ENCODE measurements at regions not wholly inside any gene's neighbourhood (a gene's known extent, or its start where the extent isn't known, plus 50 kb on each side); places are given as distances from the start of the nearest gene placed in this dataset.
"Not testable (repeated sequence)": the region's sequence is repeated elsewhere in the genome, so short reads cannot be mapped to it uniquely, and the experiment has no call there.

- H3K27ac ChIP-seq: no peak overlapping the region
- WGBS, 10 experiments: 50 to 100% (median 86%) methylated on average over 1 of the region's 1 CpG; no CpG with 5 or more reads in 5 of the 10 experiments
- in situ Hi-C loops (cut with MboI; ENCODE audit: low pct_unique_long_range_greater_than_20kb in 2 of 9, low sequenced_read_pairs in 9 of 9, unreplicated experiment in 9 of 9): no loop called here
Measured at GRCh38 chr6:63447134-63447533, 125.1 kb upstream of the LOC128125822 start.

DNA sequence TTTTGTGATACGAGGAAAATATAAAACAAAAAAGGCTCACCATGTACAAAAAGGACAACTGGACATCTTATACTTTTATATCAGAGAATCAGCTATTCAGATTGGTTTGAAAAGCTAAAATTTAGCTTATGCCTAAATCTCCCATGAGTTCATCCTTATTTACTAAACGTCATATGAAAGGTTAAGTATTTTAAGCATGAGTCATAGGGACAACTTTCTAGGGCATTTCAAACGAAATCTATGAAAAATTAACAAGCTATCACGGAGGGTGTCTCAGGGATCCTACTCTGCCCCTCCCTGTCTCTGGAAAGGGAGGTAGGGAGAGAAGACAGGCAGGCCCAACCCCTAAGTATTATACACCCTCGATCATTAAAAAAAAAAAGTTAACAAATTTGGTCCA is 124.1 kb upstream of the LOC128125822 start:
- ATAC-seq (replicated peaks in 6 of 8): peak in 1 of 8 experiments; percentile 32
- Histone ChIP-seq H3K4me1 (replicated peaks in 1 of 2) (no peaks in the 10 kb centered on the region), H3K27ac (no peak overlapping the region), H3K4me3 (no peak overlapping the region)
- in situ Hi-C loops (cut with MboI; ENCODE audit: low pct_unique_long_range_greater_than_20kb in 2 of 9, low sequenced_read_pairs in 9 of 9, unreplicated experiment in 9 of 9): no loop called here
- 19 to 90% (median 69%) methylated on average over 2 to 5 of the region's 5 CpGs for WGBS, 10 experiments

More at GRCh38 chr6:63447134-63447533, 125.1 kb upstream of the LOC128125822 start:
- H3K4me3 ChIP-seq: no peak overlapping the region
- H3K4me1 ChIP-seq (replicated peaks in 1 of 2): no peaks in the 10 kb centered on the region
- no peak for ATAC-seq (replicated peaks in 6 of 8)

- no peak for ATAC-seq (replicated peaks in 6 of 8)
- Histone ChIP-seq H3K4me1 (replicated peaks in 1 of 2) (no peaks in the 10 kb centered on the region), H3K4me3 (no peak overlapping the region), H3K27ac (no peak overlapping the region)
- in situ Hi-C loops (cut with MboI; ENCODE audit: low pct_unique_long_range_greater_than_20kb in 2 of 9, low sequenced_read_pairs in 9 of 9, unreplicated experiment in 9 of 9): no loop called here
- 8 to 100% (median 63%) methylated on average over 1 to 2 of the region's 2 CpGs for WGBS, 10 experiments
Measured at GRCh38 chr6:63449714-63450113, 122.6 kb upstream of the LOC128125822 start.

- no peak overlapping the region for H3K27ac ChIP-seq
- no peak for ATAC-seq (replicated peaks in 6 of 8)
- no peak overlapping the region for H3K4me3 ChIP-seq
- H3K4me1 ChIP-seq (replicated peaks in 1 of 2): no peaks in the 10 kb centered on the region
- in situ Hi-C loops (cut with MboI; ENCODE audit: low pct_unique_long_range_greater_than_20kb in 2 of 9, low sequenced_read_pairs in 9 of 9, unreplicated experiment in 9 of 9): no loop called here
Measured at GRCh38 chr6:63451238-63451637, 121.0 kb upstream of the LOC128125822 start.

GRCh38 chr6:63452125-63452524 is 120.2 kb upstream of the LOC128125822 start:
- H3K27ac ChIP-seq: no peak overlapping the region

DNA sequence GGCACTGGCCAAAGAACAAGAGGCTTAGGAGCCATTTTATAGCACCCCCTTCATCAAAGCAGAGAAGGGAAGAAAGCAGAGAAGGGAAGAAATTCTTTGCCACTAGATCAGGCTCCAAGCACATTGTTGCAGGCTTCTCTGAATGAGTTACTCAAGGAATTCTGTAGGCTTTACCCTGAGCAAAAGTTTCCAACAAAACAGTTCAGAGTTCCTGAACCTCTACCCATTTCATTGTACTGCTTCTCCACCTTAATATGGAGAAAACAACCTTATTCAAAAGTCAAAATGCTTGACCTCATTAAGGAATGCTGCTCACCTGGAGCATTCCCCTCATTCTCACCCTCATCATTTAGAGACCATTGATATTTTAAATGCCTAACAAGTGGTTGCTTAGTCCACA is 115.5 kb upstream of the LOC128125822 start:
- in situ Hi-C loops (cut with MboI; ENCODE audit: low pct_unique_long_range_greater_than_20kb in 2 of 9, low sequenced_read_pairs in 9 of 9, unreplicated experiment in 9 of 9): no loop called here
- ATAC-seq (replicated peaks in 6 of 8): no peak
- Histone ChIP-seq H3K4me3 (no peak overlapping the region), H3K27ac (no peak overlapping the region), H3K4me1 (replicated peaks in 1 of 2) (no peaks in the 10 kb centered on the region)

More at GRCh38 chr6:63452125-63452524, 120.2 kb upstream of the LOC128125822 start:
- peak in 2 of 8 experiments; percentile 80 to 82 for ATAC-seq (replicated peaks in 6 of 8)
- in situ Hi-C loops (cut with MboI; ENCODE audit: low pct_unique_long_range_greater_than_20kb in 2 of 9, low sequenced_read_pairs in 9 of 9, unreplicated experiment in 9 of 9): no loop called here
- 2 to 78% (median 51%) methylated on average over 1 to 4 of the region's 4 CpGs for WGBS, 10 experiments
- H3K4me1 ChIP-seq (replicated peaks in 1 of 2): no peaks in the 10 kb centered on the region
- H3K4me3 ChIP-seq: no peak overlapping the region

DNA sequence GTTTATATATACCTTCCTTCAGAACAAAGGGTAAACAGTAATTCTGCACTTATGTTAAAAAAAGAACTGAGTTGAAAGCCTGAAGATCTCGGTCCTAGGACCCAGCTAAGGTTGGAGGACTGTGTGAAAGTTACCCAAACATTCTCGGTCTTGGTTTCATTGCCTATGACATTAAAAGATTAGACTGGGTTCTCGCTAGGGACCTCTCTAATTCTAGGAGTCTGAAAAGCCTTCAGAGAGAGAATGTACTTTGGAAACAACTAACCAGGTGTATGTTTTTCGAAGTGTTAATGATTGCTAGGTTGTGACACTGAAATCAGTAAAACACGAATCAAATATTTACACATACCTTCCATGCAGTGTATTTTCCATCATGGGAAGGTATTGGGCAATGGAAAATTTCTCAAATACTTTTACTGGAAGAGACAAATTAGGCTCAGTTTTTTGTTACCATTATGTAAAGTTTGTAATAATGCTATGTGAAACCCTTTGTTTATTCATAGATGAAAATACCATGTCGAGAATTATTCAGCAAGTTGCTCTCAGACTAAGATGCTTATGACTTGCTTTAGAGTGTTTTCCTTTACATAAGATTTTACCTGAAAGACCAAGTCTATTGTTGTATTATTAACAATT is 113.7 kb upstream of the LOC128125822 start:
- no peaks in the 10 kb centered on the region for H3K4me1 ChIP-seq (replicated peaks in 1 of 2)
- WGBS, 10 experiments: 20 to 100% (median 74%) methylated on average over 1 to 5 of the region's 6 CpGs
- H3K4me3 ChIP-seq: no peak overlapping the region
- no peak for ATAC-seq (replicated peaks in 6 of 8)
- in situ Hi-C loops (cut with MboI; ENCODE audit: low pct_unique_long_range_greater_than_20kb in 2 of 9, low sequenced_read_pairs in 9 of 9, unreplicated experiment in 9 of 9): no loop called here
- no peak overlapping the region for H3K27ac ChIP-seq

DNA sequence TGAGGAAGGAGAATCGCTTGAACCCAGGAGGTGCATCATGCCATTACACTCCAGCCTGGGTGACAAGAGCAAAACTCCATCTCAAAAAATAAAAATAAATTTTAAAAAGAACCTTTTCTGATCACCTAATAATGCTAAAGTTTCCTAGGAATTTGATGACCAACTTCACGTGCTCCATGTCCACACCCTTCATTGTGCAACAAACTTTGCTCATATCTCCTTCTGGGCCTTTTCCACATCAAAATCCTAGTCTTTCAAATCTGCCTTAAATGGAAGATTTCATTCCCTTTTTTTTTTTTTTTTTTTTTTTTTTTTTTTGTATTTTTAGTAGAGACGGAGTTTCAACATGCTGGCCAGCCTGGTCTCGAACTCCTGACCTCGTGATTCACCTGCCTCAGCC is 112.5 kb upstream of the LOC128125822 start:
- no peak for ATAC-seq (replicated peaks in 6 of 8)
- Histone ChIP-seq H3K4me1 (replicated peaks in 1 of 2) (no peaks in the 10 kb centered on the region), H3K4me3 (no peak overlapping the region), H3K27ac (no peak overlapping the region)
- 39 to 98% (median 87%) methylated on average over 2 to 5 of the region's 5 CpGs; no CpG with 5 or more reads in 1 of the 10 experiments for WGBS, 10 experiments
- in situ Hi-C loops (cut with MboI; ENCODE audit: low pct_unique_long_range_greater_than_20kb in 2 of 9, low sequenced_read_pairs in 9 of 9, unreplicated experiment in 9 of 9): no loop called here

DNA sequence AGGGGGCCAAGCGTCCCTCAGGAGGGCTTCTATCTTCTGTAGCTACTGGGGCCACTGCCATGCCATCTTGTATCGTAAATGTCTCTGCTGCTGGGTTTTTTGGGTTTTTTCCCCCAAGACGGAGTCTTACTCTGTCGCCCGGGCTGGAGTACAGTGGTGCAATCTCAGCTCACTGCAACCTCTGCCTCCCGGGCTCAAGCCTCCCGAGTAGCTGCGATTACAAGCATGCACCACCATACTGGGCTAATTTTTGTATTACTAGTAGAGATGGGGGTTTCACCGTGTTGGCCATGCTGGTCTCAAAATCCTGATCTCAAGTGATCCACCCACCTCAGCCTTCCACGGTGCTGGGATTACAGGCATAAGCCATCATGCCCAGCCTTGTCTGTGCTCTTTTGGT is 111.3 kb upstream of the LOC128125822 start:
- Histone ChIP-seq H3K27ac (no peak overlapping the region), H3K4me3 (no peak overlapping the region), H3K4me1 (replicated peaks in 1 of 2) (no peaks in the 10 kb centered on the region)
- WGBS, 10 experiments: 74 to 100% (median 85%) methylated on average over 2 to 5 of the region's 10 CpGs; no CpG with 5 or more reads in 6 of the 10 experiments
- no peak for ATAC-seq (replicated peaks in 6 of 8)
- in situ Hi-C loops (cut with MboI; ENCODE audit: low pct_unique_long_range_greater_than_20kb in 2 of 9, low sequenced_read_pairs in 9 of 9, unreplicated experiment in 9 of 9): no loop called here

DNA sequence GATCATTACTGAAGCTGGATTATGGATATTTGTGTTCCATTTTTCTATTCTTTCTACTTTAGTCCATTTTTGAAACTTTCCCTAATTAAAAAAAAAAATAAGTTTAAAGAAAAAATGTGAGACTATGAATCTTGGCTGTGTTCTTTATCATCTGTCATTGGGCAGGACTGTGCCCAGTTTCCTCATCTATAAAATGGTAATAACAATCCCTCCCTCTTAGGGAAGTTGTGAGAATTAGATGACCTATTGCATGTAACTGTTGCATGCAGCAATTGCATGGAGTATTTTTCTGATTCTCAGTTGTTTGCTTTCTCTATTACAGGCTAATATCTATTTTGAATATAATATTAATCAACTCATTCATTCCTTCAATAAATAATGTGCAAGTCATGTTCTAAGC is 108.2 kb upstream of the LOC128125822 start:
- no peak overlapping the region for H3K4me3 ChIP-seq
- no peaks in the 10 kb centered on the region for H3K4me1 ChIP-seq (replicated peaks in 1 of 2)
- H3K27ac ChIP-seq: no peak overlapping the region
- no peak for ATAC-seq (replicated peaks in 6 of 8)
- in situ Hi-C loops (cut with MboI; ENCODE audit: low pct_unique_long_range_greater_than_20kb in 2 of 9, low sequenced_read_pairs in 9 of 9, unreplicated experiment in 9 of 9): no loop called here

DNA sequence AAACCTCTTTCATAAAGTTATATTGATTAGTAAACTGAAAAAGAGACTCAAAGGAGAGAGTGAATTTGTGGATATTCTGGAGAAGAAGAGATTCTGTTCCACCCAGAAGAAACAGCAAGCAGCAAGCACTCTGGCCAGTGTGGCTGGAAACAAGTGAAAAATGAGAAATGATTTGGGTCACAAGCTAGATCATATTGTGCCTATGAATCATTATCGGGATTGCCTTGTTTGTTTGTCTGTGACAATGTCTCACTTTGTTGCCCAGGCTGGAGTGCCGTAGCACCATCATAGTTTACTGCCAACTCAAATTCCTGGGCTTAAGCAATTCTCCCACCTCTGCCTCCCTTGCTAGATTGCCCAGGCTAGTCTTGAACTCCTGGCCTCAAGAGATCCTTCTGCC is 106.5 kb upstream of the LOC128125822 start:
- Histone ChIP-seq H3K27ac (no peak overlapping the region), H3K4me3 (no peak overlapping the region), H3K4me1 (replicated peaks in 1 of 2) (no peaks in the 10 kb centered on the region)
- in situ Hi-C loops (cut with MboI; ENCODE audit: low pct_unique_long_range_greater_than_20kb in 2 of 9, low sequenced_read_pairs in 9 of 9, unreplicated experiment in 9 of 9): no loop called here
- ATAC-seq (replicated peaks in 6 of 8): no peak
- 0 to 100% (median 78%) methylated on average over 1 to 2 of the region's 2 CpGs; no CpG with 5 or more reads in 2 of the 10 experiments for WGBS, 10 experiments

DNA sequence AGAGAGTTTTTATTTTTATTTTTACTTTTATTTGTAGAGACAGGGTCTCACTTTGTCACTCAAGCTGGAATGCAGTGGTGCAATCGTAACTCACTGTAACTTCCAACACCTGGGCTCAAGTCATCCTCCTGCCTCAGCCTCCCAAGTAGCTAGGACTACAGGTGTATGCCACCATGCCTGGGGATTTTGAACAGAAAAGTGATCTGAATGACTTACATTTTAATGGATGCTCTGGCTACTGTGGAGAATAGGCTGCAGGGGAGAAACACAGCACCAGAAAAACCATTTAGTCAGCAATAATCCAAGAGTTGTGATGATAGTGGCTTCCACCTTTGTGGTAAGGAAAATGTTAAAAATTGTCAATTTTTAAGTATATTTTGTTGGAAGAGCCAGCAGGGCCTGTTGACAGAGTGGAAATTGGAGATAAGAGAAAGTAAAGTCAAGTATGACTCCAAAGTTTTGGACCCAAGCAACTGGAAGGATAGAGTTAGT is 106.0 kb upstream of the LOC128125822 start:
- 57 to 100% (median 80%) methylated on average over 1 of the region's 1 CpG; no CpG with 5 or more reads in 5 of the 10 experiments for WGBS, 10 experiments
- H3K27ac ChIP-seq: no peak overlapping the region
- no peaks in the 10 kb centered on the region for H3K4me1 ChIP-seq (replicated peaks in 1 of 2)
- no peak overlapping the region for H3K4me3 ChIP-seq
- ATAC-seq (replicated peaks in 6 of 8): no peak
- in situ Hi-C loops (cut with MboI; ENCODE audit: low pct_unique_long_range_greater_than_20kb in 2 of 9, low sequenced_read_pairs in 9 of 9, unreplicated experiment in 9 of 9): no loop called here

DNA sequence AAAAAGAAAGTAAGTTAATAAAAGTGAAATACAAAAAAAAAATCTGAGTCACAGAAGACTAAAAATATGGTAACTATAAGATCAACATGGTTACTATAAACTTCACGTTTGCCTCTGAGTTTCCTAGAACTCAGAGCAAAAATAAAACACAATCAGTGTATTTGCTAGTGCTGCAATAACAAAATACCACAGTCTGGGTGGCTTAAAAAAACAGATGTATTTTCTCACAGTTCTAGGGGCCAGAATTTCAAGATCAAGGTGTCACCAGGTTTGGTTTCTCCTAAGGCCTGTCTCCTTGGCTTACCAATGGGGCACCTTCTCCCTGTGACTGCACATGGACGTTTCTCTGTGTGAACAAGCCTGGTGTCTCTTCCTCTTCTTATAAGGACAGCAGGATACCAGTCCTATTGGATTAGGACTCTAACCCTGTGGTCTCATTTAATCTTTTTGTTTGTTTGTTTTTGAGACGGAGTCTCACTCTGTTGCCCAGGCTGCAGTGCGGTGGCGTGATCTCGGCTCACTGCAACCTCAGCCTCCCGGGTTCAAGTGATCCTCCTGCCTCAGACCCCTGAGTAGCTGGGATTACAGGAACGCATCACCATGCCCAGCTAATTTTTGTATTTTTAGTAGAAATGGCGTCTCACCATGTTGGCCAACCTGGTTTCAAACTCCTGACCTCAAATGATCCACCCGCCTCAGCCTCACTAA is 104.9 kb upstream of the LOC128125822 start:
- Histone ChIP-seq H3K4me1 (replicated peaks in 1 of 2) (no peaks in the 10 kb centered on the region), H3K4me3 (no peak overlapping the region)
- in situ Hi-C loops (cut with MboI; ENCODE audit: low pct_unique_long_range_greater_than_20kb in 2 of 9, low sequenced_read_pairs in 9 of 9, unreplicated experiment in 9 of 9): no loop called here

GRCh38 chr6:63471145-63471544 is 101.1 kb upstream of the LOC128125822 start:
- in situ Hi-C loops (cut with MboI; ENCODE audit: low pct_unique_long_range_greater_than_20kb in 2 of 9, low sequenced_read_pairs in 9 of 9, unreplicated experiment in 9 of 9); ATAC-seq (replicated peaks in 6 of 8); H3K4me3 ChIP-seq; H3K4me1 ChIP-seq (replicated peaks in 1 of 2); H3K27ac ChIP-seq: not testable (repeated sequence)
- WGBS, 10 experiments: 32 to 100% (median 83%) methylated on average over 1 to 2 of the region's 2 CpGs; no CpG with 5 or more reads in 5 of the 10 experiments

More for the DNA sequence above, 104.9 kb upstream of the LOC128125822 start:
- 30 to 100% (median 69%) methylated on average over 1 to 7 of the region's 10 CpGs for WGBS, 10 experiments
- ATAC-seq (replicated peaks in 6 of 8): no peak
- no peak overlapping the region for H3K27ac ChIP-seq

Measured in motor neuron (in vitro differentiated cells).